Lung (tissue), 11 donors: ENCODE measurements at regions not wholly inside any gene's neighbourhood (a gene's known extent, or its start where the extent isn't known, plus 50 kb on each side); places are given as distances from the start of the nearest gene placed in this dataset.

ENCODE experiments used
- ATAC-seq: fragments of 200-7000 bp; cut with Tn5 transposase; one replicate; pipeline ENCODE4 v1.9.1; 2020; ENCODE audit warnings: moderate number of reproducible peaks; ENCODE audit not compliant: insufficient read depth, low FRiP score
- DNase-seq, 3 donors: peaks; one replicate each; pipeline ENCODE4 v3.0.0-alpha.2; 2013 to 2017
- H3K27ac ChIP-seq, 2 donors: one replicate each; pipeline ENCODE4 v1.5.1; 2013; ENCODE audit warnings: mild to moderate bottlenecking in 2 of 2, moderate library complexity in 2 of 2, control low read depth in 1 of 2, inconsistent platforms in 1 of 2, low read depth in 1 of 2, low read length in 1 of 2
- H3K27me3 ChIP-seq, 3 donors: one replicate each; pipeline ENCODE4 v1.5.1; 2013; ENCODE audit warnings: low read length in 2 of 3; ENCODE audit not compliant: control insufficient read depth in 3 of 3, insufficient read depth in 3 of 3
- H3K36me3 ChIP-seq, 4 donors: one replicate each; pipeline ENCODE4 v1.5.1; 2013; ENCODE audit warnings: low read length in 4 of 4, mild to moderate bottlenecking in 1 of 4, moderate library complexity in 1 of 4; ENCODE audit not compliant: control insufficient read depth in 4 of 4, insufficient read depth in 4 of 4
- H3K4me1 ChIP-seq, 5 donors: one replicate each; pipeline ENCODE4 v1.5.1; 2013; ENCODE audit warnings: low read length in 5 of 5, mild to moderate bottlenecking in 2 of 5, moderate library complexity in 1 of 5; ENCODE audit not compliant: control insufficient read depth in 5 of 5, insufficient read depth in 5 of 5
- H3K4me3 ChIP-seq: one replicate; pipeline ENCODE4 v1.5.1; 2013; ENCODE audit warnings: mild to moderate bottlenecking, control low read depth, moderate library complexity
- H3K9ac ChIP-seq, 2 donors: one replicate each; pipeline ENCODE4 v1.5.1; 2013; ENCODE audit warnings: low read length in 2 of 2, control low read depth in 1 of 2; ENCODE audit not compliant: insufficient read depth in 1 of 2
- H3K9me3 ChIP-seq, 4 donors: one replicate each; pipeline ENCODE4 v1.5.1; 2013; ENCODE audit warnings: low read length in 3 of 4, mild to moderate bottlenecking in 1 of 4, moderate library complexity in 1 of 4; ENCODE audit not compliant: control insufficient read depth in 4 of 4, insufficient read depth in 3 of 4
- CTCF ChIP-seq: IDR thresholded peaks from 2 replicates; pipeline ENCODE4 v1.5.1; 2012; ENCODE audit warnings: mild to moderate bottlenecking; ENCODE audit errors: control extremely low read depth, extremely low read depth
- WGBS, 2 donors: extraction: QIAGEN DNeasy Blood & Tissue Kit; methylation state at CpG; one replicate each; pipeline ENCODE4 v1.1.7; 2013; 5-methylcytosine and 5-hydroxymethylcytosine counted together
- donor health status: control.
- donor health status: control.
- donor health status: Bipolar disorder and iron deficiency.
- donor health status: healthy.
- donor health status: DM: yes; HTN: yes; CAD: no.

GRCh38 chr6:22363166-22363713 lies 66.4 kb upstream of the PRL start:
- Histone ChIP-seq H3K27ac (no peak overlapping the region), H3K4me3 (no peak overlapping the region)

GRCh38 chr6:22363714-22364239 lies 66.9 kb upstream of the PRL start:
- DNase-seq (peak in 1 of 3 donors; percentile 26), ATAC-seq (no peak)
- WGBS, 2 donors = 73 to 84% methylated on average over 4 of the region's 4 CpGs
- H3K4me1 ChIP-seq = peaks cover 0 to 8% (median 0%) of the 10 kb centered on the region in 5 donors
- no peak overlapping the region for H3K4me3 ChIP-seq
- H3K27me3 ChIP-seq = no peaks in the 10 kb centered on the region
- peaks cover 0 to 4% (median 0%) of the 10 kb centered on the region in 4 donors for H3K9me3 ChIP-seq
- H3K27ac ChIP-seq = no peak overlapping the region
- TF ChIP-seq CTCF = no peak
- H3K36me3 ChIP-seq = no peaks in the 10 kb centered on the region
- no peak overlapping the region for H3K9ac ChIP-seq

More at GRCh38 chr6:22363166-22363713, 66.4 kb upstream of the PRL start:
- Histone ChIP-seq H3K27me3 (no peaks in the 10 kb centered on the region), H3K9me3 (peaks cover 0 to 4% (median 0%) of the 10 kb centered on the region in 4 donors), H3K9ac (no peak overlapping the region), H3K36me3 (no peaks in the 10 kb centered on the region), H3K4me1 (peaks cover 0 to 8% (median 0%) of the 10 kb centered on the region in 5 donors)
- ATAC-seq = no peak
- DNase-seq = no peak
- WGBS, 2 donors = 89 to 90% methylated on average over 1 of the region's 1 CpG
- no peak for TF ChIP-seq CTCF

GRCh38 chr6:22364306-22364705 lies 67.5 kb upstream of the PRL start:
- Histone ChIP-seq H3K9me3 (peaks cover 0 to 4% (median 0%) of the 10 kb centered on the region in 4 donors), H3K4me1 (peaks cover 0 to 8% (median 0%) of the 10 kb centered on the region in 5 donors), H3K9ac (no peak overlapping the region), H3K27ac (no peak overlapping the region), H3K4me3 (no peak overlapping the region), H3K36me3 (no peaks in the 10 kb centered on the region), H3K27me3 (no peaks in the 10 kb centered on the region)
- DNase-seq (no peak), ATAC-seq (no peak)
- WGBS, 2 donors = 88 to 91% methylated on average over 2 of the region's 2 CpGs
- TF ChIP-seq CTCF = no peak
